GM12878 (cell line): ENCODE measurements at regions not wholly inside any gene's neighbourhood (a gene's known extent, or its start where the extent isn't known, plus 50 kb on each side); places are given as distances from the start of the nearest gene placed in this dataset.
"Not testable (repeated sequence)": the region's sequence is repeated elsewhere in the genome, so short reads cannot be mapped to it uniquely, and the experiment has no call there.

Source experiments
- ATAC-seq: fragments of 200-7000 bp; cut with Tn5 transposase; 3 replicates; pipeline ENCODE4 v1.9.1; 2020; ENCODE audit warnings: mild to moderate bottlenecking, moderate library complexity
- BruUV-seq: library from RNA; stranded (reverse); fragments of 400-500 nt; replicated peaks from 2 replicates; lab custom pipeline; 2021; lab: Mats Ljungman, UMichigan
- CTCF ChIA-PET: fragments of 300-600 bp; sonication (Branson Sonifier 250); formaldehyde crosslinking; extraction: SDS; loops from one replicate; lab custom pipeline; 2021; ENCODE audit warnings: inconsistent platforms; lab: Yijun Ruan, JAX
- POLR2A ChIA-PET: fragments of 350-600 bp; formaldehyde crosslinking; extraction: SDS; loops from one replicate; lab custom pipeline; 2021; ENCODE audit warnings: inconsistent platforms; lab: Charles Lee
- RAD21 ChIA-PET: fragments of 300-600 bp; sonication (Branson Sonifier 250); formaldehyde crosslinking; loops from one replicate; lab custom pipeline; 2023; ENCODE audit warnings: antibody characterized with exemption; ENCODE audit not compliant: unreplicated experiment; lab: Charles Lee
- SMC1A ChIA-PET: fragments of 300-600 bp; sonication (Branson Sonifier 250); formaldehyde crosslinking; loops from one replicate; lab custom pipeline; 2023; ENCODE audit not compliant: unreplicated experiment, uncharacterized antibody; lab: Charles Lee
- DNase-seq: peaks from one replicate; pipeline ENCODE4 v3.0.0-alpha.2; 2011; ENCODE audit warnings: low read depth, low spot score
- FAIRE-seq: peaks from 3 replicates; lab custom pipeline; 2011; peaks lifted over from hg19 to GRCh38; lab: Jason Lieb, UNC
- H2AFZ ChIP-seq: 2 replicates; pipeline ENCODE4 v1.6.0; 2011; ENCODE audit warnings: low read depth, low read length, control low read depth; ENCODE audit not compliant: control insufficient read depth
- H3K27ac ChIP-seq: 2 replicates; pipeline ENCODE4 v1.5.1; 2011; ENCODE audit warnings: control low read depth; ENCODE audit not compliant: control insufficient read depth, insufficient read depth
- H3K27me3 ChIP-seq, 2 experiments: replicated peaks in 1 of 2; 2 replicates each; pipeline versions ENCODE4 v1.6.0 to v1.6.1; 2011; ENCODE audit warnings: low read length in 1 of 2; ENCODE audit not compliant: control insufficient read depth in 2 of 2, insufficient read depth in 2 of 2
- H3K36me3 ChIP-seq, 2 experiments: 2 replicates each; pipeline ENCODE4 v1.5.1; 2011; ENCODE audit warnings: low read length in 1 of 2; ENCODE audit not compliant: control insufficient read depth in 2 of 2, insufficient read depth in 2 of 2
- H3K4me1 ChIP-seq: 2 replicates; pipeline ENCODE4 v1.6.1; 2011; ENCODE audit warnings: mild to moderate bottlenecking, low read length, moderate library complexity, mixed read lengths; ENCODE audit not compliant: control insufficient read depth, insufficient read depth
- H3K4me2 ChIP-seq: 2 replicates; pipeline ENCODE4 v1.6.0; 2011; ENCODE audit warnings: control low read depth; ENCODE audit not compliant: control insufficient read depth, insufficient read depth
- H3K4me3 ChIP-seq: fragments of 200-600 bp; sonication (generic); 2 replicates; pipeline ENCODE4 v1.5.1; 2016
- H3K79me2 ChIP-seq: 2 replicates; pipeline ENCODE4 v1.6.0; 2011; ENCODE audit warnings: low read length; ENCODE audit not compliant: control insufficient read depth, insufficient read depth
- H3K9ac ChIP-seq: 2 replicates; pipeline ENCODE4 v1.8.0; 2011; ENCODE audit warnings: low read length, control low read depth, mixed read lengths; ENCODE audit not compliant: control insufficient read depth, insufficient read depth
- H3K9me3 ChIP-seq: replicated peaks from 3 replicates; pipeline ENCODE4 v1.5.1; 2011; ENCODE audit warnings: mild to moderate bottlenecking, low read length; ENCODE audit not compliant: control insufficient read depth, insufficient read depth
- H4K20me1 ChIP-seq: 2 replicates; pipeline ENCODE4 v1.6.0; 2011; ENCODE audit not compliant: control insufficient read depth, insufficient read depth
- WGBS: methylation state at CpG from one replicate; pipeline ENCODE4 v1.1.6; 2016; ENCODE audit warnings: low lambda C conversion rate; ENCODE audit not compliant: insufficient replicate concordance, insufficient coverage; ENCODE audit errors: missing lambda C conversion rate; 5-methylcytosine and 5-hydroxymethylcytosine counted together
- in situ Hi-C: fragments of 300-500 bp; cut with MboI; formaldehyde crosslinking; loops from 9 replicates; pipeline ENCODE4 v1.14.3; 2018; ENCODE audit warnings: mixed read lengths
- intact Hi-C: fragments of 100-400 bp; cut with micrococcal nuclease; formaldehyde crosslinking; loops from one replicate; pipeline ENCODE4 v1.14.2; 2022; ENCODE audit not compliant: unreplicated experiment

- H4K20me1 ChIP-seq, H3K79me2 ChIP-seq, H3K27me3 ChIP-seq, CTCF ChIA-PET, intact Hi-C loops, FAIRE-seq, SMC1A ChIA-PET, H3K4me3 ChIP-seq, H3K9ac ChIP-seq, in situ Hi-C loops, BruUV-seq, ATAC-seq, DNase-seq, POLR2A ChIA-PET, H3K36me3 ChIP-seq, H3K4me1 ChIP-seq, H3K4me2 ChIP-seq, H3K9me3 ChIP-seq, H3K27ac ChIP-seq, H2AFZ ChIP-seq, RAD21 ChIA-PET: not testable (repeated sequence)
- WGBS, result 22% methylated on average over 8 of the region's 8 CpGs
Observed at GRCh38 chr15:84393386-84393936, 157.9 kb downstream of the GOLGA6L4 start.

- H3K4me1 ChIP-seq, DNase-seq, FAIRE-seq, intact Hi-C loops, H3K36me3 ChIP-seq, H3K9ac ChIP-seq, BruUV-seq, POLR2A ChIA-PET, H3K4me3 ChIP-seq, SMC1A ChIA-PET, H3K27me3 ChIP-seq, H3K27ac ChIP-seq, H3K4me2 ChIP-seq, H3K79me2 ChIP-seq, H4K20me1 ChIP-seq, CTCF ChIA-PET, H3K9me3 ChIP-seq, in situ Hi-C loops, RAD21 ChIA-PET, H2AFZ ChIP-seq, ATAC-seq: not testable (repeated sequence)
- 61% methylated on average over 4 of the region's 5 CpGs for WGBS
Observed at GRCh38 chr15:84393966-84394365, 158.4 kb downstream of the GOLGA6L4 start.

GRCh38 chr15:84395384-84395783, 159.8 kb downstream of the GOLGA6L4 start:
- in situ Hi-C loops, SMC1A ChIA-PET, H3K36me3 ChIP-seq, POLR2A ChIA-PET, RAD21 ChIA-PET, CTCF ChIA-PET, BruUV-seq, intact Hi-C loops, H3K4me1 ChIP-seq, ATAC-seq, H3K27me3 ChIP-seq, H3K4me3 ChIP-seq, H3K9me3 ChIP-seq, H3K79me2 ChIP-seq, H2AFZ ChIP-seq, FAIRE-seq, H4K20me1 ChIP-seq, H3K4me2 ChIP-seq, DNase-seq, H3K9ac ChIP-seq, H3K27ac ChIP-seq: not testable (repeated sequence)
- WGBS, result 42% methylated on average over 9 of the region's 11 CpGs

GRCh38 chr15:84395881-84396280, 160.3 kb downstream of the GOLGA6L4 start:
- FAIRE-seq, H3K9ac ChIP-seq, intact Hi-C loops, in situ Hi-C loops, H3K4me1 ChIP-seq, H3K4me2 ChIP-seq, H2AFZ ChIP-seq, H3K27ac ChIP-seq, RAD21 ChIA-PET, H3K36me3 ChIP-seq, H4K20me1 ChIP-seq, H3K79me2 ChIP-seq, ATAC-seq, CTCF ChIA-PET, H3K4me3 ChIP-seq, BruUV-seq, SMC1A ChIA-PET, H3K27me3 ChIP-seq, H3K9me3 ChIP-seq, POLR2A ChIA-PET, DNase-seq: not testable (repeated sequence)
- 49% methylated on average over 6 of the region's 6 CpGs for WGBS
